GM18873 (cell line): ENCODE measurements at regions not wholly inside any gene's neighbourhood (a gene's known extent, or its start where the extent isn't known, plus 50 kb on each side); places are given as distances from the start of the nearest gene placed in this dataset.
"Not testable (repeated sequence)": the region's sequence is repeated elsewhere in the genome, so short reads cannot be mapped to it uniquely, and the experiment has no call there.

Experiments used
- ATAC-seq: cut with Tn5 transposase; IDR thresholded peaks from one replicate; pipeline ENCODE4 v1.9.1; 2021; ENCODE audit warnings: mild to moderate bottlenecking, moderate library complexity, moderate number of reproducible peaks; ENCODE audit not compliant: unreplicated experiment, low FRiP score

- no peak for ATAC-seq
Measured at GRCh38 chr9:107853461-107853860, 363.9 kb upstream of the KLF4 start.

- ATAC-seq: no peak
Measured at GRCh38 chr9:107852891-107853290, 363.3 kb upstream of the KLF4 start.

DNA sequence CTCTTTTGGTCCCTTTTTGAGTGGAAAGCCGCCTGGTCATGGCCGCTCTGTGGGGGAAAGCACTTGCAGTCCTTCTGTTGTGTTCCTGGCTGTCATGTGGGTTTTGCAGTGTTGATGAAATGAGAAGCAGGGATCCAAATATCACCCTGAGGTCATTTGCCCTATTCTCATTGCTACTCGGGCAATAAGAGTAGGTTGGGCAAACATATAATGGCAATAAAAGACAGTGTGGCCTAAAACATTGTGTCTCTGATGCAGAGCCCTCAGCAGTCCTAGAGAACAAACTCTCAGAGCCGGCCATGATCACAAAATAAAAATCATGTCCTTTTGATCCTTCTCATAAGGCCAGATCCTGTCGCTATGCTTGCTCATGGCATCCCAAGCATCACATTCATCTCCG lies 361.1 kb upstream of the KLF4 start:
- no peak for ATAC-seq

GRCh38 chr9:107847978-107848964 lies 358.7 kb upstream of the KLF4 start:
- ATAC-seq: no peak

- ATAC-seq: no peak
Measured at GRCh38 chr9:107842530-107842929, 353.0 kb upstream of the KLF4 start.

GRCh38 chr9:107841076-107841475 lies 351.5 kb upstream of the KLF4 start:
- ATAC-seq: no peak

DNA sequence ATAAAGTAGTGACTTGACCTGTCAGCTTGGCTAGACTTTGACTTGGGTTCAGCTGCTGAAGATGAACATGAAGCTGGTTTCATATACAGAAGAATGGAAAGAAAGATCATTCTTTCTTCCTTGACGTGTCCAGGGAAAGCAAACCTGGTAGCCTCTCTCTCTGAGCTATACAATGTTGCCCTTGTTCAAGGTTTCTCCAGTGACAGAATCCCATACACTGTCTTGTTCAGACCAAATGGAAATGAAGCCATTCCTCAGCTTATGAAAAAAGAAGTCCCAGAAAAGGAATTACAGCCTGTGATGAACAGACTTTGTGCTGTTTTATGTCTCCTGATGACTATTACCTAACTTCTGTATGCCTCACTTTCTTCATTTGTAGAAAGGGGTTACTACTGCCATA lies 349.8 kb upstream of the KLF4 start:
- no peak for ATAC-seq

- no peak for ATAC-seq
Measured at GRCh38 chr9:107838766-107839165, 349.2 kb upstream of the KLF4 start.

DNA sequence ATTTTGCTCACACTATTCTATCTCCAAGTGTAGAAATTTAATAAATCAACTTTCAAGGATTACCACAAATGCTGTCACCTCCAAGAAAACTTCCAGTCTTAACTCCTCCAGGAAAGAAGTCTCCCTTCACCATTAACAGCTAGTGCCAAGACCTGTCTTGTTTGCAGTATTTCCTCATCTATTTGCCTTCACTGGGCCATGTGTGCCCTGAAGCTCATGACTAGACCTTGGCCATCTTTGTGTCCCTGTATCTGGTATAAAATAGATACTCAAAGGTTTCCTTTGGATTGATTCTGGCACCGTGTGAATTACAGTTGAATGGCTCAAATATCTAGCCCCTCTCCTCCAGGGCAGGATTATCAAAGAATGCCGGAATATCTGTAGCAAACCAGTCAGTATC lies 346.7 kb upstream of the KLF4 start:
- no peak for ATAC-seq

DNA sequence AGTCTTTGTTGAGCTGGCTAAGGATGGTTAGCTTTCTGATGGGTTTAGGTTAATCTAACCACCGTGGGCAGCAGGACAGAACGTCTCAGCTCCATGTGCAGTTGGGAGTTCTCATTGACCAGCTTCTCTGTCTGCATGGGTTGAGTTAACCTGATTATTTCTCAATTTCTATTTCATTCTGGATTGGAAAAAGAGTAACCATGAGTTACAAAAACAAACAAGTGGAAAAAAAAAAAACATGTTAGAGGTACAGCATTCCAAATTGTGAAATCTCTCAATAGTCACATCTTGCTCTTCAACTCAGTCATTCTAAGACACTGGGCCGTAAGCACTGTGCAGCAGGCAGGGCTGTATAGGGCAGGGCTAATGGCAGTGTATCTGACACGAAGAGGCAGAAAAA lies 343.7 kb upstream of the KLF4 start:
- no peak for ATAC-seq

- no peak for ATAC-seq
Measured at GRCh38 chr9:107832871-107833270, 343.3 kb upstream of the KLF4 start.

DNA sequence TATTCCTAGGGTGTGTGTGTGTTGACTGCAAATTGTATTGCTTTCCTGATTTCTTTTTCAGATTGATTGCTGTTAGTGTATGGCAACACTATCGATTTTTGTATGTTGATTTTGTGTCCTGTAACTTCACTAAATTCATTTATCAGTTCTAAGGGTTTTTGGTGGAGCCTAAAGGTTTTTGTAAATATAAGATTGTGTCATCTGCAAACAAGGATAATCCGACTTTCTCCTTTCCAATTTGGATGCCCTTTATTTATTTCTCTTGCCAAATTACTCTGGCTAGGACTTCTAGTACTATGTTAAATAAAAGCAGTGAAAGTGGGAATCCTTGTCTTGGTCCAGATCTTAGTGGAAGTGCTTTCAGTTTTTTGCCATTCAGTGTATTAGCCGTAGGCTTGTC lies 340.9 kb upstream of the KLF4 start:
- no peak for ATAC-seq

DNA sequence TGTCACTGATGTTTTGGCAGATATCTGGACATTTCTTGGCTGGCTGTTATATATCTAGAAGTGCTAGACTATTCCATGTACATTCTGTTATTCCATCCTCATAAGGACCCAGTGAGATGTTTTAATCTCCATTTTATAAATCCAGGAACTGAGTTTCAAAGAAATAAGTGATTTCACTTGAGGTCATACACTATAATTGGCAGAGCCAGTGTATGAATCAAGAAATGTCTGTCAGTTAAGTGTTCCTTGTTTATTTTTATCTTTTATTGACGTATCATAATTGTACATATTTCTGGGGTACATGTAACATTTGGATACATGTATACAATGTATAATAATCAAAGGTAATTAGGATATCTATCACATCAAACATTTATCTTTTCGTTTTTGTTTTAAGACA lies 338.3 kb upstream of the KLF4 start:
- no peak for ATAC-seq

DNA sequence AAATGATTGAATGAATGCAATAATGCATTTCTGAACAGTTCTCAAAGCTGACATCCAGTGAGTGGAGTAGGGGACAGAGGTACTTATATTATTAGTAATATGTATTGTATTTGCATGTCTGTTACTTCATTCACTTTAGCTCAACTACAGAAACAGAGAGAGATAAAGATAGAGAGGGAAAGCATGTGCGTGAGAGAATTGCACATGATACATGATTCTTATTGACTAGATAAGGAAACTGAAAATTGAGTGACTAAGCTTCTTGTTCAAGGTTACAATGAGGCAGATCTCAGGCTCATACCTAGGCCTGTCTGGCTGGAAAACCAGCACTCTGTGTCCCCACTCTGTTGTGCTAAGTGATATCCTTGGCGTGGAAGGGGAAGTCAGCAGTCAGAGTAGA lies 337.7 kb upstream of the KLF4 start:
- no peak for ATAC-seq

GRCh38 chr9:107826688-107826983 lies 337.1 kb upstream of the KLF4 start:
- ATAC-seq: not testable (repeated sequence)

GRCh38 chr9:107824556-107824955 lies 335.0 kb upstream of the KLF4 start:
- no peak for ATAC-seq

DNA sequence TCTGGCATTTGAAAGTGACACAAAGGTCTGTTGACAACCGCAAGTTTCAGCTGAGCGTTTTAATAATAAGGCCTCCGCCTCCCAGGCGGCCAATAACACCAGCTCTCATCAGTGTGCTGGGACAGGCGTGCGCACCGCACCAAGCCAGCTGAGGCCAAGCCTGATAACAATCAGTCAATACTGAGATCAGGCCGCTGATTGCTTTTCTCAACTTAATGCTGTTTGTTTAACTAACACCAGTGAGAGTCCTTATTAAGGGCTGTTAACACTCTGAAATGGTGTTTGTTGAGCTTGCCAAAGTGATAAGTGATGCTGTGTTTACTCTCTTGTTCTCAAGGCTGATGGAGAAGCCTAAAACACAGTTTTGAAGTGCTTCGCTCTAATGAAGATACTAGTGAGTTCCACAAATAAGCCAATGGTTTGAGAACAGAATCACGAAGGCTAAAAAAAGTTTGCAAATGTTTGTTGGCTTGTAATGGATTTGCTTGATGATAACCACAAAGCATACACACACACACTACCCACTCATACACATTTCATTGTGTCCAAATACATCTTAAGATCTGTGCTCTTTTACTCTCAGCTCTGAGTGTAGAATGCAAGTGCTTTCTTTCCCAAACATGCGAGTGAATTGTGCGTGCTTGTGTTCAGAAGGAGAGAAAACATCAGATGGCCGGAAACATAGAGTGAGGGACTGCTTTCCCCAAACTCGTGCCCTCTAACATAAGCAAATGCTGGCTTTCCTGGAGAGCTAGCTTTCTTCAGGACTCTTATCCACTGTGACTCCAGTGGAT lies 330.4 kb upstream of the KLF4 start:
- no peak for ATAC-seq

DNA sequence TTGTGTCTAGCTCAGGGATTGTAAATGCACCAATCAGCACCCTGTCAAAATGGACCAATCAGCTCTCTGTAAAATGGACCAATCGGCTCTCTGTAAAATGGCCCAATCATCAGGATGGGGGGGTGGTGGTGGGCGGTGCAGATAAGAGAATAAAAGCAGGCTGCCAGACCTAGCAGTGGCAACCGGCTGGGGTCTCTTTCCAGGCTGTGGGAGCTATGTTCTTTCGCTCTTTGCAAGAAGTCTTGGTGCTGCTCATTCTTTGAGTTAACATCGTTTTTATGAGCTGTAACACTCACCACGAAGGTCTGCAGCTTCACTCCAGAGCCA lies 328.9 kb upstream of the KLF4 start:
- ATAC-seq: not testable (repeated sequence)

DNA sequence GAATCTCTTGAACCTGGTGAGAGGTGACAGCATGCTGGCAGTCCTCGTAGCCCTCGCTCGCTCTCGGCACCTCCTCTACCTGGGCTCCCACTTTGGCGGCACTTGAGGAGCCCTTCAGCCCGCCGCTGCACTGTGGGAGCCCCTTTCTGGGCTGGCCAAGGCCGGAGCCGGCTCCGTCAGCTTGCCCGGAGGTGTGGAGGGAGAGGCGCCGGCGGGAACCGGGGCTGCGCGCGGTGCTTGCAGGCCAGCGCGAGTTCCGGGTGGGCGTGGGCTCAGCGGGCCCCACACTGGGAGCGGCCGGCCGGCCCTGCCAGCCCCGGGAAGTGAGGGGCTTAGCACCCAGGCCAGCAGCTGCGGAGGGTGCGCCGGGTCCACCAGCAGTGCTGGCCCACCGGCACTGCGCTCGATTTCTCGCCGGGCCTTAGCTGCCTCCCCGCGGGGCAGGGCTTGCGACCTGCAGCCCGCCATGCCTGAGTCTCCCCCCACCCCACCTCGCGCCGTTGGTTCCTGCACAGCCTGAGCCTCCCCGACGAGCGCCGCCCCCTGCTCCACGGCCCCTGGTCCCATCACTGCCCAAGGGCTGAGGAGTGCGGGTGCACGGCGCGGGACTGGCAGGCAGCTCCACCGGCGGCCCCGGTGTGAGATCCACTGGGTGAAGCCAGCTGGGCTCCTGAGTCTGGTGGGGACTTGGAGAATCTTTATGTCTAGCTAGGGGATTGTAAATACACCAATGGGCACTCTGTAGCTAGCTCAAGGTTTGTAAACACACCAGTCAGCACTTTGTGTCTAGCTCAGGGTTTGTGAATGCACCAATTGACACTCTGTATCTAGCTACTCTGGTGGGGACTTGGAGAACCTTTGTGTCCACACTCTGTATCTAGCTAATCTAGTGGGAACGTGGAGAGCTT lies 328.3 kb upstream of the KLF4 start:
- not testable (repeated sequence) for ATAC-seq

- ATAC-seq: no peak
Measured at GRCh38 chr9:107816561-107817021, 327.0 kb upstream of the KLF4 start.
